SH-SY5Y (cell line): ENCODE measurements at regions not wholly inside any gene's neighbourhood (a gene's known extent, or its start where the extent isn't known, plus 50 kb on each side); places are given as distances from the start of the nearest gene placed in this dataset.

Experiments
- GATA2 ChIP-seq: IDR thresholded peaks from 2 replicates; pipeline ENCODE4 v1.6.1; 2011; ENCODE audit warnings: mild to moderate bottlenecking, low read depth, low read length
- GATA3 ChIP-seq: IDR thresholded peaks from 2 replicates; pipeline ENCODE4 v1.6.1; 2011; ENCODE audit warnings: low read depth, mild to moderate bottlenecking, low read length, moderate library complexity

- no peak for TF ChIP-seq GATA2
- TF ChIP-seq GATA3: no peak
Measured at GRCh38 chr4:15260758-15261157, 167.1 kb upstream of the C1QTNF7 start.
